G401 (cell line): ENCODE measurements at regions not wholly inside any gene's neighbourhood (a gene's known extent, or its start where the extent isn't known, plus 50 kb on each side); places are given as distances from the start of the nearest gene placed in this dataset.

Experiments
- DNase-seq: peaks from one replicate; pipeline ENCODE4 v3.0.0-alpha.2; 2015; ENCODE audit warnings: low spot score
- in situ Hi-C: cut with HindIII; loops from 2 replicates; pipeline ENCODE4 v1.10.0; 2016; ENCODE audit warnings: low sequenced_read_pairs, mixed read lengths

GRCh38 chr2:30396436-30397232, 50.4 kb upstream of the LCLAT1 start:
- in situ Hi-C loops: no loop called here
- no peak for DNase-seq
